Astrocyte (in vitro differentiated cells and primary cell): ENCODE measurements at regions not wholly inside any gene's neighbourhood (a gene's known extent, or its start where the extent isn't known, plus 50 kb on each side); places are given as distances from the start of the nearest gene placed in this dataset.

ENCODE experiments used
- CTCF ChIP-seq: IDR thresholded peaks from 2 replicates; pipeline ENCODE4 v1.5.1; 2011; ENCODE audit warnings: low read depth, mild to moderate bottlenecking, inconsistent platforms, low read length, moderate library complexity; ENCODE audit not compliant: insufficient read depth
- EZH2 ChIP-seq: IDR thresholded peaks from 2 replicates; pipeline ENCODE4 v1.6.1; 2012; ENCODE audit warnings: mild to moderate bottlenecking, low read length, inconsistent platforms; ENCODE audit not compliant: insufficient read depth

- no peak for TF ChIP-seq CTCF
- no peak for TF ChIP-seq EZH2
Measured at GRCh38 chr6:81233990-81234389, 518.5 kb downstream of the TENT5A start.
